Spleen (tissue), 7 donors: ENCODE measurements at regions not wholly inside any gene's neighbourhood (a gene's known extent, or its start where the extent isn't known, plus 50 kb on each side); places are given as distances from the start of the nearest gene placed in this dataset.

ENCODE experiments used
- CTCF ChIP-seq, 11 experiments: fragments of 200-600 bp in 7 of 11; fragments of 450-650 bp in 4 of 11; sonication (generic) in 4 of 11; IDR thresholded peaks in 8 of 11; conservative IDR thresholded peaks in 3 of 11; 1 replicate in 7 of 11; 2 replicates in 4 of 11; pipeline versions ENCODE4 v1.4.0 to v1.8.0; 2016 to 2021; ENCODE audit warnings: antibody characterized with exemption in 11 of 11, inconsistent platforms in 4 of 11, mild to moderate bottlenecking in 1 of 11
- POLR2A ChIP-seq, 3 donors: fragments of 450-650 bp; IDR thresholded peaks; one replicate each; pipeline ENCODE4 v1.5.1; 2017; ENCODE audit warnings: antibody characterized with exemption in 3 of 3, mild to moderate bottlenecking in 1 of 3
- POLR2AphosphoS5 ChIP-seq, 3 donors: sonication (generic); formaldehyde crosslinking; IDR thresholded peaks; one replicate each; pipeline ENCODE4 v1.5.1; 2017; ENCODE audit warnings: antibody characterized with exemption in 3 of 3
- donor health status: DM: no; HTN: no; CAD: no; lungs with moderate emphysema.
- donor health status: DM: no; HTN: no; CAD: no.
- donor health status: DM: no; HTN: no; CAD: no.

- TF ChIP-seq CTCF (IDR thresholded peaks at IDR 0.05 in 8 of 11, conservative IDR thresholded peaks at IDR 0.05 in 3 of 11): no peak
- TF ChIP-seq POLR2A (IDR thresholded peaks at IDR 0.05): no peak
- no peak for TF ChIP-seq POLR2AphosphoS5 (IDR thresholded peaks at IDR 0.05)
Measured at GRCh38 chr3:104429727-104430126, 937.0 kb upstream of the ALCAM start.
